Spleen (tissue), 11 donors: ENCODE measurements at regions not wholly inside any gene's neighbourhood (a gene's known extent, or its start where the extent isn't known, plus 50 kb on each side); places are given as distances from the start of the nearest gene placed in this dataset.

ENCODE experiments used
- DNase-seq: peaks from one replicate; pipeline ENCODE4 v3.0.0-alpha.2; 2020
- H3K27ac ChIP-seq, 8 donors: fragments of 200-600 bp; sonication (generic) in 7 of 8; 1 replicate in 4 of 8; 2 replicates in 4 of 8; pipeline versions ENCODE4 v1.5.0 to v1.8.0; 2016 to 2021; ENCODE audit warnings: inconsistent platforms in 4 of 8, mild to moderate bottlenecking in 4 of 8, moderate library complexity in 1 of 8
- H3K27me3 ChIP-seq, 7 donors: fragments of 200-600 bp; sonication (generic) in 6 of 7; replicated peaks in 1 of 7; 1 replicate in 4 of 7; 2 replicates in 3 of 7; pipeline versions ENCODE4 v1.5.0 to v1.8.0; 2016 to 2021; ENCODE audit warnings: inconsistent platforms in 3 of 7, mild to moderate bottlenecking in 1 of 7
- H3K36me3 ChIP-seq, 6 donors: fragments of 200-600 bp; sonication (generic) in 5 of 6; 1 replicate in 4 of 6; 2 replicates in 2 of 6; pipeline versions ENCODE4 v1.5.0 to v1.8.0; 2016 to 2021; ENCODE audit warnings: inconsistent platforms in 2 of 6
- H3K4me1 ChIP-seq, 6 donors: fragments of 200-600 bp; sonication (generic) in 5 of 6; 1 replicate in 3 of 6; 2 replicates in 3 of 6; pipeline versions ENCODE4 v1.5.0 to v1.8.0; 2016 to 2021; ENCODE audit warnings: inconsistent platforms in 3 of 6
- H3K4me3 ChIP-seq, 8 donors: fragments of 200-600 bp; sonication (generic) in 7 of 8; 1 replicate in 4 of 8; 2 replicates in 4 of 8; pipeline versions ENCODE4 v1.5.0 to v1.8.0; 2016 to 2021; ENCODE audit warnings: inconsistent platforms in 4 of 8, mild to moderate bottlenecking in 4 of 8, moderate library complexity in 2 of 8
- H3K9me3 ChIP-seq, 8 donors: fragments of 200-600 bp; sonication (generic) in 7 of 8; 1 replicate in 4 of 8; 2 replicates in 4 of 8; pipeline versions ENCODE4 v1.5.0 to v1.8.0; 2016 to 2021; ENCODE audit warnings: inconsistent platforms in 4 of 8
- CTCF ChIP-seq, 11 experiments: fragments of 200-600 bp in 7 of 11; fragments of 450-650 bp in 4 of 11; sonication (generic) in 4 of 11; IDR thresholded peaks in 8 of 11; conservative IDR thresholded peaks in 3 of 11; 1 replicate in 7 of 11; 2 replicates in 4 of 11; pipeline versions ENCODE4 v1.4.0 to v1.8.0; 2016 to 2021; ENCODE audit warnings: antibody characterized with exemption in 11 of 11, inconsistent platforms in 4 of 11, mild to moderate bottlenecking in 1 of 11
- POLR2A ChIP-seq, 3 donors: fragments of 450-650 bp; IDR thresholded peaks; one replicate each; pipeline ENCODE4 v1.5.1; 2017; ENCODE audit warnings: antibody characterized with exemption in 3 of 3, mild to moderate bottlenecking in 1 of 3
- POLR2AphosphoS5 ChIP-seq, 3 donors: sonication (generic); formaldehyde crosslinking; IDR thresholded peaks; one replicate each; pipeline ENCODE4 v1.5.1; 2017; ENCODE audit warnings: antibody characterized with exemption in 3 of 3
- WGBS, 5 donors: extraction: QIAGEN DNeasy Blood & Tissue Kit in 3 of 5; methylation state at CpG; one replicate each; pipeline versions ENCODE4 v1.1.5 to v1.1.7; 2013 to 2018; 5-methylcytosine and 5-hydroxymethylcytosine counted together
- intact Hi-C: fragments of 100-400 bp; cut with DNase I; formaldehyde crosslinking; loops from one replicate; pipeline ENCODE4 v1.15.0; 2023; ENCODE audit warnings: low total_unique reads
- donor health status: healthy with polysubstance abuse.
- donor health status: DM: no; HTN: no; CAD: no; lungs with moderate emphysema.
- donor health status: DM: no; HTN: no; CAD: no.
- donor health status: Bipolar disorder and iron deficiency.
- donor health status: healthy.
- donor health status: DM: no; HTN: no; CAD: no.
- donor health status: DM: yes; HTN: yes; CAD: no.

GRCh38 chr2:133773854-133774653 is 205.8 kb upstream of the NCKAP5 start:
- Histone ChIP-seq H3K9me3 (no peaks in the 10 kb centered on the region), H3K36me3 (no peaks in the 10 kb centered on the region), H3K4me3 (no peak overlapping the region), H3K27ac (no peak overlapping the region), H3K4me1 (no peaks in the 10 kb centered on the region), H3K27me3 (no peaks in the 10 kb centered on the region)
- no peak for DNase-seq
- no peak for TF ChIP-seq POLR2A (IDR thresholded peaks at IDR 0.05)
- no peak for TF ChIP-seq POLR2AphosphoS5 (IDR thresholded peaks at IDR 0.05)
- no peak for TF ChIP-seq CTCF (IDR thresholded peaks at IDR 0.05 in 8 of 11, conservative IDR thresholded peaks at IDR 0.05 in 3 of 11)
- intact Hi-C loops: no loop called here
- 42 to 71% (median 62%) methylated on average over 2 of the region's 2 CpGs for WGBS, 5 donors

- Histone ChIP-seq H3K9me3 (no peaks in the 10 kb centered on the region), H3K4me3 (no peak overlapping the region), H3K27me3 (no peaks in the 10 kb centered on the region), H3K27ac (no peak overlapping the region), H3K36me3 (no peaks in the 10 kb centered on the region), H3K4me1 (no peaks in the 10 kb centered on the region)
- TF ChIP-seq POLR2A (IDR thresholded peaks at IDR 0.05) (no peak), POLR2AphosphoS5 (IDR thresholded peaks at IDR 0.05) (no peak), CTCF (IDR thresholded peaks at IDR 0.05 in 8 of 11, conservative IDR thresholded peaks at IDR 0.05 in 3 of 11) (no peak)
- intact Hi-C loops: no loop called here
- DNase-seq: no peak
- WGBS, 5 donors: 63 to 83% (median 79%) methylated on average over 5 of the region's 5 CpGs
Observed at GRCh38 chr2:133774654-133775015, 206.4 kb upstream of the NCKAP5 start.

- H3K36me3 ChIP-seq: no peaks in the 10 kb centered on the region
- no peaks in the 10 kb centered on the region for H3K9me3 ChIP-seq
- intact Hi-C loops: no loop called here
- WGBS, 5 donors: 81 to 93% (median 86%) methylated on average over 8 of the region's 8 CpGs
- H3K27ac ChIP-seq: no peak overlapping the region
- no peak overlapping the region for H3K4me3 ChIP-seq
- TF ChIP-seq POLR2A (IDR thresholded peaks at IDR 0.05) (no peak), POLR2AphosphoS5 (IDR thresholded peaks at IDR 0.05) (no peak), CTCF (IDR thresholded peaks at IDR 0.05 in 8 of 11, conservative IDR thresholded peaks at IDR 0.05 in 3 of 11) (no peak)
- DNase-seq: no peak
- no peaks in the 10 kb centered on the region for H3K4me1 ChIP-seq
- no peaks in the 10 kb centered on the region for H3K27me3 ChIP-seq
Observed at GRCh38 chr2:133776936-133777573, 208.8 kb upstream of the NCKAP5 start.

- TF ChIP-seq POLR2AphosphoS5 (IDR thresholded peaks at IDR 0.05): no peak
- no peak for TF ChIP-seq POLR2A (IDR thresholded peaks at IDR 0.05)
- no peak for TF ChIP-seq CTCF (IDR thresholded peaks at IDR 0.05 in 8 of 11, conservative IDR thresholded peaks at IDR 0.05 in 3 of 11)
- intact Hi-C loops: no loop called here
- no peaks in the 10 kb centered on the region for H3K9me3 ChIP-seq
- H3K27me3 ChIP-seq: no peaks in the 10 kb centered on the region
- H3K36me3 ChIP-seq: no peaks in the 10 kb centered on the region
- WGBS, 5 donors: 58 to 77% (median 68%) methylated on average over 7 of the region's 7 CpGs
- H3K4me1 ChIP-seq: no peaks in the 10 kb centered on the region
- no peak overlapping the region for H3K4me3 ChIP-seq
- DNase-seq: no peak
- H3K27ac ChIP-seq: no peak overlapping the region
Observed at GRCh38 chr2:133777574-133777960, 209.3 kb upstream of the NCKAP5 start.
